NCI-H446 (cell line): ENCODE measurements at regions not wholly inside any gene's neighbourhood (a gene's known extent, or its start where the extent isn't known, plus 50 kb on each side); places are given as distances from the start of the nearest gene placed in this dataset.
"Not testable (repeated sequence)": the region's sequence is repeated elsewhere in the genome, so short reads cannot be mapped to it uniquely, and the experiment has no call there.

Experiments
- DNase-seq, 2 experiments: peaks; one replicate each; lab custom pipeline; 2025; lab: John Stamatoyannopoulos, UW

- no peak for DNase-seq
These were observed 122.7 kb upstream of the C1GALT1C1 start for GRCh38 chrX:120752431-120753082.

GRCh38 chrX:120751683-120752082 is 121.8 kb upstream of the C1GALT1C1 start:
- DNase-seq = no peak

- no peak for DNase-seq
These were observed 120.5 kb upstream of the C1GALT1C1 start for GRCh38 chrX:120750381-120750780.

- DNase-seq = no peak
These were observed 119.4 kb upstream of the C1GALT1C1 start for GRCh38 chrX:120749141-120749846.

- DNase-seq = no peak
These were observed 116.3 kb upstream of the C1GALT1C1 start for GRCh38 chrX:120746153-120746552.

- no peak for DNase-seq
These were observed 113.3 kb upstream of the C1GALT1C1 start for GRCh38 chrX:120742946-120743665.

- DNase-seq = no peak
These were observed 111.6 kb upstream of the C1GALT1C1 start for GRCh38 chrX:120741452-120741851.

GRCh38 chrX:120740072-120740471 is 110.2 kb upstream of the C1GALT1C1 start:
- no peak for DNase-seq

GRCh38 chrX:120739300-120739699 is 109.4 kb upstream of the C1GALT1C1 start:
- DNase-seq = no peak

- no peak for DNase-seq
These were observed 107.1 kb upstream of the C1GALT1C1 start for GRCh38 chrX:120736989-120737388.

- no peak for DNase-seq
These were observed 106.1 kb upstream of the C1GALT1C1 start for GRCh38 chrX:120735966-120736365.

GRCh38 chrX:120732879-120733278 is 103.0 kb upstream of the C1GALT1C1 start:
- no peak for DNase-seq

- no peak for DNase-seq
These were observed 102.6 kb upstream of the C1GALT1C1 start for GRCh38 chrX:120732461-120732860.

GRCh38 chrX:120731386-120731785 is 101.5 kb upstream of the C1GALT1C1 start:
- no peak for DNase-seq

GRCh38 chrX:120729506-120730255 is 99.8 kb upstream of the C1GALT1C1 start:
- not testable (repeated sequence) for DNase-seq

GRCh38 chrX:120727911-120728310 is 98.1 kb upstream of the C1GALT1C1 start:
- no peak for DNase-seq

- DNase-seq = no peak
These were observed 97.6 kb upstream of the C1GALT1C1 start for GRCh38 chrX:120727452-120727851.

- no peak for DNase-seq
These were observed 96.4 kb upstream of the C1GALT1C1 start for GRCh38 chrX:120726294-120726693.

GRCh38 chrX:120725874-120726273 is 96.0 kb upstream of the C1GALT1C1 start:
- no peak for DNase-seq

- DNase-seq = no peak
These were observed 89.8 kb upstream of the C1GALT1C1 start for GRCh38 chrX:120719622-120720021.

GRCh38 chrX:120718969-120719368 is 89.1 kb upstream of the C1GALT1C1 start:
- no peak for DNase-seq

- DNase-seq = not testable (repeated sequence)
These were observed 72.5 kb upstream of the C1GALT1C1 start for GRCh38 chrX:120702337-120702736.
